GM23248 (cell line): ENCODE measurements at regions not wholly inside any gene's neighbourhood (a gene's known extent, or its start where the extent isn't known, plus 50 kb on each side); places are given as distances from the start of the nearest gene placed in this dataset.

Experiments used
- EZH2 ChIP-seq: fragments of 200-600 bp; sonication (generic); IDR thresholded peaks from 2 replicates; pipeline ENCODE4 v1.6.1; 2018; ENCODE audit warnings: antibody characterized with exemption, mild to moderate bottlenecking; ENCODE audit not compliant: insufficient read depth, poor library complexity, severe bottlenecking
- EZH2phosphoT487 ChIP-seq: fragments of 200-600 bp; sonication (generic); IDR thresholded peaks from 2 replicates; pipeline ENCODE4 v1.6.1; 2018; ENCODE audit warnings: antibody characterized with exemption, moderate library complexity, mild to moderate bottlenecking, low read depth; ENCODE audit not compliant: insufficient read depth

DNA sequence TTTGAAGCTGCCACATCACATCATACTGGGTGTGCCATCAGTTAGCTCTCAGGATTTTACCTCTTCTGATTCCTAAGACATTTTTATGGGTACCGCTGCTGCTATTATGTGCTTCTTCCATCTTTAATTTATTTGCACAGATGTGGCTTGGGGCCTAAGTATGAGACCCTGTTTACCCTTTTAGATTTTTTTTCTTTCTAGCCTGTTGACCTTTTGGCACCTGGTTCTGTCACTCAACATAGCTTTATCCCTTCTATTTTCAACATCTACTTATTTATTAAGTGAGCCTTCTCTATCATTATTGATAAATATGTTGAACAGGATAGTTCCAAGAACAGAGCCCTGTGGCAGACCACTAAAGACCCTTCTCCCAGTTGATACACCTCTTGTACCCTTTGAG lies 57.0 kb downstream of the TET3 start:
- no peak for TF ChIP-seq EZH2
- TF ChIP-seq EZH2phosphoT487: no peak
